ENCODE measurements at regions not wholly inside any gene's neighbourhood (a gene's known extent, or its start where the extent isn't known, plus 50 kb on each side); places are given as distances from the start of the nearest gene placed in this dataset.

- Mint-ChIP-seq H3K9me3 (no peaks in the 10 kb centered on the region), H3K4me1 (no peaks in the 10 kb centered on the region), H3K27me3 (peaks cover 4% of the 10 kb centered on the region), H3K4me3 (no peak overlapping the region), H3K27ac (no peak overlapping the region), H3K36me3 (ENCODE audit: low read depth) (no peaks in the 10 kb centered on the region)
- DNase-seq, result no peak
- intact Hi-C loops (cut with micrococcal nuclease), result no loop called here
These were observed 75.6 kb upstream of the SLC44A1 start for GRCh38 chr9:105168870-105169319.

GRCh38 chr9:105171076-105171475 lies 73.4 kb upstream of the SLC44A1 start:
- H3K36me3 Mint-ChIP-seq (ENCODE audit: low read depth), result no peaks in the 10 kb centered on the region
- H3K27me3 Mint-ChIP-seq, result peaks cover 4% of the 10 kb centered on the region
- no peak overlapping the region for H3K27ac Mint-ChIP-seq
- DNase-seq, result no peak
- intact Hi-C loops (cut with micrococcal nuclease), result no loop called here
- H3K9me3 Mint-ChIP-seq, result no peaks in the 10 kb centered on the region
- no peak overlapping the region for H3K4me3 Mint-ChIP-seq
- no peaks in the 10 kb centered on the region for H3K4me1 Mint-ChIP-seq

DNA sequence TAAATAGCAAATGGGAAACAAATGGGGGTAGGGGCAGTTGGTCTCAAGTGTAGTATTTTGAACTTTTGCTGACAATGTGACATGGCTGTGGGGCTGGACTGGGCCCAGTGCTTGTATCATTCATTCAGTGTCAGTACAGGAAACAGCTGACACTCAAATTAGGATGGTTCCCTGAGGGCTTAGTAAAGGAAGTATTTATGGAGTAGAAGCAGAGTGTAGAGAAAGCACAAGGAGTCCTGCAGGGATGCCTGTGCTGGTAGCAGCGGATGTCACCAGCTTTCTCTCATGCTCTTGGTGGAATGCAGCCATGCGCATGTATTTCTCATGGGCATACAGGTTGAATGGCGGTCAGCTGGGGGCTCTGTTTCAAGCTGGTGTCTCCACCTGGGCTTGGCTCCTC lies 72.9 kb upstream of the SLC44A1 start:
- Mint-ChIP-seq H3K27ac (no peak overlapping the region), H3K27me3 (peaks cover 3% of the 10 kb centered on the region), H3K9me3 (no peaks in the 10 kb centered on the region), H3K4me1 (no peaks in the 10 kb centered on the region), H3K36me3 (ENCODE audit: low read depth) (no peaks in the 10 kb centered on the region), H3K4me3 (no peak overlapping the region)
- intact Hi-C loops (cut with micrococcal nuclease), result no loop called here
- DNase-seq, result no peak

GRCh38 chr9:105172436-105172835 lies 72.0 kb upstream of the SLC44A1 start:
- no peaks in the 10 kb centered on the region for H3K9me3 Mint-ChIP-seq
- H3K27ac Mint-ChIP-seq, result no peak overlapping the region
- intact Hi-C loops (cut with micrococcal nuclease), result no loop called here
- H3K36me3 Mint-ChIP-seq (ENCODE audit: low read depth), result no peaks in the 10 kb centered on the region
- H3K27me3 Mint-ChIP-seq, result peaks cover under 1% of the 10 kb centered on the region
- no peak for DNase-seq
- no peaks in the 10 kb centered on the region for H3K4me1 Mint-ChIP-seq
- H3K4me3 Mint-ChIP-seq, result no peak overlapping the region

- no peak for DNase-seq
- no peak overlapping the region for H3K4me3 Mint-ChIP-seq
- no peak overlapping the region for H3K27ac Mint-ChIP-seq
- no peaks in the 10 kb centered on the region for H3K36me3 Mint-ChIP-seq (ENCODE audit: low read depth)
- no peaks in the 10 kb centered on the region for H3K27me3 Mint-ChIP-seq
- no peaks in the 10 kb centered on the region for H3K4me1 Mint-ChIP-seq
- intact Hi-C loops (cut with micrococcal nuclease), result no loop called here
- no peaks in the 10 kb centered on the region for H3K9me3 Mint-ChIP-seq
These were observed 71.1 kb upstream of the SLC44A1 start for GRCh38 chr9:105173306-105173705.

DNA sequence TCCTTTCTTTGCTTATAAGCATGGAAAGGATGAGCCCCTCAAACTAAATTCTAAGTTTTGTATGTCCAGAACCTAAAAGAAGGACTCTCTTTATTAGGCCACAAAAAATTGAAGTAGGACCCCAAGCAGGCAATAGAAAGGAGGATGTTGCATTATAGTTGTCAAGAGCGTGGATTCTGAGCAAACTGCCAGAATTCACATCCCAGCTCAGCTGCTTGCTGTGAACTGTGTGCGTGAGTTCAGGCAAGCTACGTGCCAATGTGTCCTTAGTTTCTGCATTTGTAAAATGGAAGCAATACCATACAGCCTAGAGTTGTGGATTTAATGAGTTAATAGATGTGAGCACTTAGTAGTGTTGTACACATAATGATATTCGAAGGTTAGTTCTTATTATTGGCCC lies 70.6 kb upstream of the SLC44A1 start:
- H3K36me3 Mint-ChIP-seq (ENCODE audit: low read depth), result no peaks in the 10 kb centered on the region
- no peak overlapping the region for H3K27ac Mint-ChIP-seq
- H3K27me3 Mint-ChIP-seq, result no peaks in the 10 kb centered on the region
- DNase-seq, result no peak
- H3K9me3 Mint-ChIP-seq, result no peaks in the 10 kb centered on the region
- no peak overlapping the region for H3K4me3 Mint-ChIP-seq
- intact Hi-C loops (cut with micrococcal nuclease), result no loop called here
- H3K4me1 Mint-ChIP-seq, result no peaks in the 10 kb centered on the region

GRCh38 chr9:105176194-105176593 lies 68.3 kb upstream of the SLC44A1 start:
- H3K4me1 Mint-ChIP-seq, result no peaks in the 10 kb centered on the region
- no peak for DNase-seq
- no peaks in the 10 kb centered on the region for H3K36me3 Mint-ChIP-seq (ENCODE audit: low read depth)
- intact Hi-C loops (cut with micrococcal nuclease), result no loop called here
- no peak overlapping the region for H3K27ac Mint-ChIP-seq
- H3K9me3 Mint-ChIP-seq, result no peaks in the 10 kb centered on the region
- peaks cover 1% of the 10 kb centered on the region for H3K27me3 Mint-ChIP-seq
- H3K4me3 Mint-ChIP-seq, result no peak overlapping the region

DNA sequence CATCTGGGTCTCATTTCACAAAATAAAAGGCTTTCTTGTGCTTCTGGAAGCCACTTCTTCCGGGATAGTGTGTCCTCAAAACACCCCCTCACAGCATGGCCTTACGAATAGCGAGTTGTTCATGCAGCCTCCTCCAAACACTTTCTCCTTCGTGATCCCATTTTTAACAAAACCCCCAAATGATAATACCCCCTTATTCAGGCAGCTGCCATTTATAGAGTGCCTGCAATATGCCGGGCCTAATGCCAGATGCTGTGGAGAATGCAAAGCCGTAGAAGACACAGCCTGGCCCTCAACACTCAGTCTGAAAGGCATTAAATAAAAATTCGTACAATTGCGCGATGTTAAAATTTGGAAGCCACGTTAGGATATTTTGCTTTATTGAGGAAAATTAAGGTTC lies 66.4 kb upstream of the SLC44A1 start:
- intact Hi-C loops (cut with micrococcal nuclease), result no loop called here

DNA sequence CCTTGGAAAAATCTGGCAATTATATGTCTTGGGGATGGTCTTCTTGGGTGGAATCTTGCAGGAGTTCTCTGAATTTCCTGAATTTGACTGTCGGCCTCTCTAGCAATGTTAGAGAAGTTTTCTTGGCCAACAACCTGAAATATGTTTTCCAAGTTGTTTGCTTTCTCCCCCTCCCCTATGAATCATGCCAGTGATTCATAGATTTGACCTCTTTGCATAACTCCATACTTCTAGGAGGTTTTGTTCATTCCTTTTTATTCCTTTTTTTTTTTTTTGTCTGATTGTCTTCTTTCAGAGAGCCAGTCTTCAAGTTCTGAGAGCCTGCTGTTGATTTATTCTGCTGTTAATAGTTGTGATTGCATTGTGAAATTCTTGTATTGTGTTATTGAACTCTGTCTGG lies 56.7 kb upstream of the SLC44A1 start:
- Mint-ChIP-seq H3K4me1 (no peaks in the 10 kb centered on the region), H3K27me3 (peaks cover 20% of the 10 kb centered on the region), H3K36me3 (ENCODE audit: low read depth) (no peaks in the 10 kb centered on the region), H3K4me3 (no peak overlapping the region), H3K9me3 (no peaks in the 10 kb centered on the region), H3K27ac (no peak overlapping the region)
- intact Hi-C loops (cut with micrococcal nuclease), result no loop called here
- no peak for DNase-seq

More for the DNA sequence above, 66.4 kb upstream of the SLC44A1 start:
- Mint-ChIP-seq H3K4me1 (no peaks in the 10 kb centered on the region), H3K27ac (no peak overlapping the region), H3K36me3 (ENCODE audit: low read depth) (no peaks in the 10 kb centered on the region), H3K27me3 (peaks cover 1% of the 10 kb centered on the region), H3K9me3 (no peaks in the 10 kb centered on the region), H3K4me3 (no peak overlapping the region)
- no peak for DNase-seq

GRCh38 chr9:105188746-105189145 lies 55.7 kb upstream of the SLC44A1 start:
- intact Hi-C loops (cut with micrococcal nuclease), result no loop called here
- no peaks in the 10 kb centered on the region for H3K36me3 Mint-ChIP-seq (ENCODE audit: low read depth)
- DNase-seq, result no peak
- no peaks in the 10 kb centered on the region for H3K9me3 Mint-ChIP-seq
- peaks cover 23% of the 10 kb centered on the region for H3K27me3 Mint-ChIP-seq
- no peak overlapping the region for H3K4me3 Mint-ChIP-seq
- no peaks in the 10 kb centered on the region for H3K4me1 Mint-ChIP-seq
- H3K27ac Mint-ChIP-seq, result no peak overlapping the region

- DNase-seq, result no peak
- H3K27me3 Mint-ChIP-seq, result peaks cover 6% of the 10 kb centered on the region
- no peak overlapping the region for H3K4me3 Mint-ChIP-seq
- no peaks in the 10 kb centered on the region for H3K36me3 Mint-ChIP-seq (ENCODE audit: low read depth)
- H3K4me1 Mint-ChIP-seq, result no peaks in the 10 kb centered on the region
- H3K27ac Mint-ChIP-seq, result no peak overlapping the region
- no peaks in the 10 kb centered on the region for H3K9me3 Mint-ChIP-seq
- intact Hi-C loops (cut with micrococcal nuclease), result no loop called here
These were observed 52.8 kb upstream of the SLC44A1 start for GRCh38 chr9:105191508-105192121.

- DNase-seq, result no peak
- intact Hi-C loops (cut with micrococcal nuclease), result no loop called here
- no peak overlapping the region for H3K4me3 Mint-ChIP-seq
- H3K9me3 Mint-ChIP-seq, result no peaks in the 10 kb centered on the region
- no peaks in the 10 kb centered on the region for H3K4me1 Mint-ChIP-seq
- H3K27me3 Mint-ChIP-seq, result peaks cover 5% of the 10 kb centered on the region
- no peaks in the 10 kb centered on the region for H3K36me3 Mint-ChIP-seq (ENCODE audit: low read depth)
- no peak overlapping the region for H3K27ac Mint-ChIP-seq
These were observed 50.9 kb upstream of the SLC44A1 start for GRCh38 chr9:105193560-105193959.

DNA sequence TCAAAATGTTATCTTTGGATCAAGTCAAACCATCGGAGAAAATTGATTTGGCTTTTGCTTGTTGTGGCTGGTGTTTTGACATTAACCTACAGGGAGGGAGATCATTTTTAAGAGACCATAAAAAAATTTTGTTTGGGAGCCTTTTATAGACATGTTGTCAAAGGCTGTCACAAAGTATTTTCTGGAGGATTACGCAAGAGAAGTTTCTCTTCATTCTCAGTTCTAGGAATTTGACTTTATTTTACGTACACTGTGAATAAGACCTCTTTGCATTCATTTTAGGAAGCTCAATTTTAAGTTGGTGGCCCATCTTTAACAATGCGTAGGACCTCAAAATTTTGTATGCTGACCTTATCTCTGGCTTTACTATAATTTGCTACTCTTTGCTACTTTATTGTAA lies 50.2 kb upstream of the SLC44A1 start:
- Mint-ChIP-seq H3K9me3 (no peaks in the 10 kb centered on the region), H3K36me3 (ENCODE audit: low read depth) (no peaks in the 10 kb centered on the region), H3K4me3 (no peak overlapping the region), H3K27me3 (peaks cover 5% of the 10 kb centered on the region), H3K4me1 (no peaks in the 10 kb centered on the region), H3K27ac (no peak overlapping the region)
- intact Hi-C loops (cut with micrococcal nuclease), result no loop called here
- no peak for DNase-seq
